Stimulated activated CD4-positive, alpha-beta T cell treated with anti-CD3 and anti-CD28 coated beads, TNF-alpha, amount 100 ng/mL, for 4 hours (primary cell): ENCODE measurements at regions not wholly inside any gene's neighbourhood (a gene's known extent, or its start where the extent isn't known, plus 50 kb on each side); places are given as distances from the start of the nearest gene placed in this dataset.
"Not testable (repeated sequence)": the region's sequence is repeated elsewhere in the genome, so short reads cannot be mapped to it uniquely, and the experiment has no call there.

Source experiments
- DNase-seq, 3 experiments: peaks; one replicate each; pipeline ENCODE4 v3.0.0-alpha.2; 2020; ENCODE audit warnings: low read depth in 3 of 3

GRCh38 chr5:131107128-131107527 lies 57.9 kb downstream of the HINT1 start:
- DNase-seq: no peak

GRCh38 chr5:131104169-131104808 lies 60.8 kb downstream of the HINT1 start:
- no peak for DNase-seq

- DNase-seq: no peak
Observed at GRCh38 chr5:131096774-131097710, 68.0 kb downstream of the HINT1 start.

GRCh38 chr5:131095561-131095960 lies 69.5 kb downstream of the HINT1 start:
- not testable (repeated sequence) for DNase-seq

- DNase-seq: no peak
Observed at GRCh38 chr5:131084436-131084835, 80.6 kb downstream of the HINT1 start.

- no peak for DNase-seq
Observed at GRCh38 chr5:131081913-131082488, 83.1 kb downstream of the HINT1 start.

GRCh38 chr5:131081374-131081773 lies 83.7 kb downstream of the HINT1 start:
- no peak for DNase-seq

GRCh38 chr5:131079232-131079631 lies 85.8 kb downstream of the HINT1 start:
- DNase-seq: no peak

GRCh38 chr5:131068893-131069643 lies 96.0 kb downstream of the HINT1 start:
- peak in 2 of 3 experiments; percentile 2 to 21 for DNase-seq

- DNase-seq: no peak
Observed at GRCh38 chr5:131068076-131068475, 97.0 kb downstream of the HINT1 start.

- DNase-seq: no peak
Observed at GRCh38 chr5:131067636-131068035, 97.4 kb downstream of the HINT1 start.

GRCh38 chr5:131064669-131065371 lies 100.2 kb downstream of the HINT1 start:
- DNase-seq: no peak

GRCh38 chr5:131042021-131042789 lies 122.9 kb downstream of the HINT1 start:
- DNase-seq: no peak

- DNase-seq: no peak
Observed at GRCh38 chr5:131023498-131023865, 141.6 kb downstream of the HINT1 start.

GRCh38 chr5:131022811-131023497 lies 142.1 kb downstream of the HINT1 start:
- DNase-seq: no peak

GRCh38 chr5:131021646-131022045 lies 143.4 kb downstream of the HINT1 start:
- no peak for DNase-seq

- no peak for DNase-seq
Observed at GRCh38 chr5:131019601-131020315, 145.3 kb downstream of the HINT1 start.

GRCh38 chr5:131019111-131019510 lies 145.9 kb downstream of the HINT1 start:
- no peak for DNase-seq

GRCh38 chr5:131008329-131008728 lies 156.7 kb downstream of the HINT1 start:
- no peak for DNase-seq
